NCI-H226 (cell line): ENCODE measurements at regions not wholly inside any gene's neighbourhood (a gene's known extent, or its start where the extent isn't known, plus 50 kb on each side); places are given as distances from the start of the nearest gene placed in this dataset.

Experiments used
- DNase-seq: peaks from one replicate; pipeline ENCODE4 v3.0.0-alpha.2; 2015

DNA sequence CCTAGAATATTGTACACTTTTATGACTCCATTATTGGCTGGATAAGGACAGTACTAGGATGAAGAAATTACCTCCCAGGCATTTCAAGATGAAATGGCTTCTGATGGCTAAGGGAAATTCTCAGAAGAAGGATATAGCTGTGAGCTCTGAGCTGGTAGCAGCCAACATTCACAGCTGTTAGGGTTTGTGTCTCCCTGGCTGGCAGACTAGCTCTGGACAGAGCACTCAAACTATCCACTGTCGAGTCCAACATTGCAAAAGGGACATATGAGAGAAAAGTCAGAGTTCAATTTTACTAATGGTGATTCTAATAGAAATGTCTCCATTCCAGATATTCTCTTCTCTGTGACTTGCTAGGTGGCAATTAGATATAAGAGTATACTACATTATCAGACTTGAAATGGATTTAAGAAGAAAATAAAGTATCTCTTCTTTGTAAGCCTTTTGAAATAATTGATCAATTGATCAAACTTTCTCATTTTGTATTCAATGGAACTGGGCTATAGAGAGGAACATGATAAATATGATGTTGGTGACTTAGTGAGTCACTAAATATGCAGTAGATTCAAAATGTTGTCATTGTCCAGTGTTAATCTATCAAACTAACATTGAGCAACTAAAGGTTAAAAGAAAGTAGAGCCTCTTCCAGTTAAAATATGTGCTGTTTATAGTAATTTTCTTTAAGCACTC, 1920.3 kb downstream of the SUCLG1 start:
- no peak for DNase-seq

GRCh38 chr2:82528288-82528687, 1930.8 kb downstream of the SUCLG1 start:
- DNase-seq = no peak

DNA sequence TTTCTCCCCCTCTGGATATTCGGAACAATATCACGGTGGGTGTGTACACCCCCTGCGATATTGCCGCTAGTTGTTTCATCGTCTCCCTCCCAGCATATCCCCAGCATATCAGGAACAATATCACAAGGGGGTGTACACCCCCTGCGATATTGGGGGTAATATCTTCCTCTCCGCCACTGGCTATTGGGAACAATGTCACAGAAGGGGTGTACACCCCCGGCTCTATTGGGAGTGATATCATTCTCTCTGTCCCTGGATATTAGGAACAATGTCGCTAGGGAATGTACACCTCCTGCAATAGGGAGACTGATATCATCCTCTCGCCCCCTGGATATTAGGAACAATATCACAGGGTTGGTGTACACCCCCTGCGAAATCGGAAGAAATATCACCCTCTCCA, 1932.0 kb downstream of the SUCLG1 start:
- DNase-seq = no peak

DNA sequence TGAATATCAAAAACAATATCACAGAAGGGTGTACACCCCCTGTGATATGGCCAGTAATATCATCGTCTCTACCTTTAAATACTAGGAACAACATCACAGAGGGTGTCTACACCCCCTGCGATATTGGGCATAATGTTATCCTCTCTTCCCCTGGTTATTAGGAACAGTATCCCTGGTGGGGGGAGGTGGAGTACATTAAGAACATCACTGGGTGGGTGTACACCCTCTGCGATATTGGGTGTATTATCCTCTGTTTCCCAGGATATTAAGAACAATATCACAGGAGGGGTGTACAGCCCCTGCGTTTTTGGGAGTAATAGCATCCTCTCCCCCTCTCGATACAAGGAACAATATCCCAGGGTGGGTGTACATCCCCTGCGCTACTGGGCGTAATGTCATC, 1932.8 kb downstream of the SUCLG1 start:
- DNase-seq = no peak

GRCh38 chr2:82525744-82526143, 1933.3 kb downstream of the SUCLG1 start:
- no peak for DNase-seq

DNA sequence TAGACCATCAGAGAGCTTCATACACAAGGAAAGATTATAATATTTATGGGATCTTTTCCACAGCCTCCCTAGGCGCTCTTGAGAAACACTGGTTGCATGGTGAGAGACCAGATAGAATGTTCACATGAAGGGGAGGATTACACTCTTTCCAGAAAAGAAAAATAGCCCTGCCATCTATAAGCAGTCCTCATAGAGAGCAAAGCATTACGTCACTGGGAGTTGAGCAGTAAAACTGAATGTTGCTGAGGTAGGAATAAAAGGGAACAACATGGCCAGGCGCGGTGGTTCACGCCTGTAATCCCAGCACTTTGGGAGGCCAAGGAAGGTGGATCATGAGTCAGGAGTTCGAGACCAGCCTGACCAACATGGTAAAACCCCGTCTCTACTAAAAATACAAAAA, 1934.3 kb downstream of the SUCLG1 start:
- no peak for DNase-seq

DNA sequence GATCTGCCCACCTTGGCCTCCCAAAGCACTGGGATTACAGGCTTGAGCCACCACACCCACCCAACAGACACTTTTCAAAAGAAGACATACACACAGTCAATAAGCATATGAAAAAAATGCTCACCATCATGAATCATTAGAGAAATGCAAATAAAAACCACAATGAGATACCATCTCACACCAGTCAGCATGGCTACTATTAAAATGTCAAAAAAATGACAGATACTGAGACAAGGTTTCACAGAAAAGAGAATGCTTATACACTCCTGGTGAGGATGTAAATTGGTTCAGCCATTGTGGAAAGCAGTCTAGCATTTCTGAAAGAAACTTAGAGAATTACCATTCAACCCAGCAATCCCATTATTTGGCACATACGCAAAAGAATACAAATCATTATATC, 1947.2 kb downstream of the SUCLG1 start:
- no peak for DNase-seq

DNA sequence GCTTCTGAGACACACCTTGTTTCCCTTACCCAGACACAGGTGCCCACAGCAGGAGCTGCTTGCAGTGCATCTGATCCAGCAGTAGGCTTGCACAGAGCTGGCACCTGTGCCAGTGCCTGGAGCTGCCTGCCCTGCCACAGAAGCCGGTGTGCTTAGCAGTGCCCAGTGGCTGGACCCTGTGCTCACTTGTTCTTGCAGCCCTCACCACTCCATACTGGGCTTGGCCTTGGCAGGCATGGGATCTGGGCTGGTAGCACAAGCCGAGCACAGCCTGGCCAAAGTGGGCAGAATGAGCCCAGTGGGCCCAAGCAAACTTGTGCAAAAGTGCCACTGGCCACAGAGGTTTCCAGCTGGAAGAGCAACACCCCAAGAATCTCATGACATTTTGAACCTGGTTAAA, 1950.4 kb downstream of the SUCLG1 start:
- no peak for DNase-seq

- no peak for DNase-seq
Measured at GRCh38 chr2:82507657-82508056, 1951.4 kb downstream of the SUCLG1 start.

DNA sequence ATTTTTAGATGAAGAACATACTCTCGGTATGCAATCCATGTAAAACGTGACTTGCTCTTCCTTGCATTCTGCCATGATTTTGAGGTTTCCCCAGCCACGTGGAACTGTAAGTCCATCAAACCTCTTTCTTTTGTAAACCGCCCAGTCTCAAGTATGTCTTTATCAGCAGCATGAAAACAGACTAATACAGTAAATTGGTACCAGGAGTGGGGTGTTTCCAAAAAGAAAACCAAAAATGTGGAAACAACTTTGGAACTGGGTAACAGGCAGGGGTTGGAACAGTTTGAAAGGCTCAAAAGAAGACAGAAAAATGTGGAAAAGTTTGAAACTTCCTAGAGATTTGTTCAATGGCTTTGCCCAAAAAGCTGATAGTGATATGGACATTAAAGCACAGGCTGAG, 1957.9 kb downstream of the SUCLG1 start:
- no peak for DNase-seq

GRCh38 chr2:82498777-82499443, 1960.2 kb downstream of the SUCLG1 start:
- DNase-seq = no peak

- DNase-seq = no peak
Measured at GRCh38 chr2:82494739-82495138, 1964.3 kb downstream of the SUCLG1 start.

DNA sequence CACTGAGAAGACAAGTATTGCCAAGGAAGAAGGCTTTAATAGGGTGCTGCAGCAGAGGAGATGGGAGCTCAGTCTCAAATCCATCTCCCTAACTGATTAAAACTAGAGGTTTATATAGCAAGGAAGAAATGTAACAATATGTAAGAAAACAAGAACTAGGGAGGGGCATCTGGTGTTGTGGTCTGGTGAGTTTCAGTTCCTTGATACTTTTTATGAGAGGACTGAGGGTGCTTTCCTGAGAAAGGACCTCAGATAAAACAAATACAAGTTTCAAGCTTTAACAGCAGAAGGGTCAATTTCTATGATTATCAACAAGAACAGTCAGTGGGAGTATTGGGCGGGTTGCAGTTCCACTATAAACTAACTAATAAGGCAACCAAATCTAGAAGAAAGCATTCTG, 1967.5 kb downstream of the SUCLG1 start:
- DNase-seq = no peak

DNA sequence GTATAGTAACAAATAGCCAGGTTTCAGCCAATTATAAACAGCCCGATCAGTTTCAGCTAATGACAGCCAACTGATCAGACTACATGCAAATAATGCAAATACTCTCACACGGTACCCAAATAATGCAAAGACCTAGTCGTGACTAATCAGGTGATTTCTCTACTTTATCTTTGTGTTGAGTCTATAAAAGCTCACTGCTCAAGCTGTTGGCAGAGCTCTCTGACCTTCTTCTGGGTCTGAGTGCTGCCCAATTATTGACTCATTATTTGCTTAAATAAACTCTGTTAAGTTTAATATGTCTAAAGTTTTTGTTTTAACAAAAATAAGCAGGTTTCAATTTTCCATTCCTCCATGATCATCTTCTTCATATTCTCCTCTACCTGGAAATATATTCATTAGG, 1971.7 kb downstream of the SUCLG1 start:
- DNase-seq = no peak

DNA sequence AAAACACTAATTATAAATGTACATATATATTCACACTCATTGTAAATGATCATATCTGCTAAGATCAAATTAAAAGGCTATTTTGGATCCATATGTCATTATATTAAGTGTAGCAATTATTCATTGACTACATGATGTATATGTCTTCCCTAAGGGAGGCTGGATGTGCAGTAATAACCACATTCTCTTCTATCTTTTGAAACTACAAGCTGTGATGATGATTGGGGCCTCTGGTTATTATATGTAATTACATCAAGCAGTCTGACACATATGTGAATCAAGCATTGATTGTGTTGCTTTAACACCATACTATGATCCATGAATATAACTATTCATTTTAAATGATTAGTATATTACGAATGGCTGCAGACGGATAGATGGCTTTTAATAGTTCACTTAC, 1973.4 kb downstream of the SUCLG1 start:
- no peak for DNase-seq

GRCh38 chr2:82481207-82481606, 1977.9 kb downstream of the SUCLG1 start:
- DNase-seq = no peak

GRCh38 chr2:82478641-82479040, 1980.4 kb downstream of the SUCLG1 start:
- DNase-seq = no peak

DNA sequence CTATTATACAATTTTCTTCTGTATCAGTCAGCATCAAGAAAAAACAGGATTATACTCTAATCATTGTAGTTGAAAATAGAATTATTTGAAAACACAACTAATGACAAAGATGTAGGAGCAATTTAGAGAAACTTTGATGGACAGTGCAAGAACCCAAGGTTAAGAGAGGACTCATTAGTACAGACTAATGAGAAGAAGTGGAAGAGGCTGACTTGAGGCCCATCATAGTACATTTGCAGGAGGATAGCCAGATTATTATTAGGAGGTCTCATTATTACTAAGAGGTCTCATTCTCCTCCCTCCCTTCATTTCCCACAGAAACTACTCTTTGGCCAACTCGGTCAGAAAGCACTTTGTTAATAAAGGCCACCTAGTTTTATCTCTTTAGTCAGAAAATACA, 1983.0 kb downstream of the SUCLG1 start:
- DNase-seq = no peak

DNA sequence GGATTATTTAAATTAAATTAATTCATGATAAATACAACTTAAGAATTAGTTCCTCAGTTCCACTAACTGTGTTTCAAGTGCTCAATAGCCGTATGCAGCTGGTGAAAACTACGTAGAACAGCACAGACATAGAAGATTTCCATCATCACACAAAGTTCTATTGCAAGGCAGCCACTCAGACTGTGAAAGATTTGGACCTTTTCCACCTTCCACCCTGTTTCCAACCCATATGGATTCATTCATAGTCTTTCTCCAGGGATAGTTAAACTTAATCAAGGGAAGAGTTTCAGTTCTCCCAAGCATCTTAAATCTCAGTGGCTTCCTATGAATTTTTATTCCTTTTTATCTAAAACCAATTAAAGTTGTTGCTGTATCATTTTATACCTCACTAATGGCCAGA, 2030.8 kb downstream of the SUCLG1 start:
- no peak for DNase-seq

- no peak for DNase-seq
Measured at GRCh38 chr2:82412021-82412420, 2047.1 kb downstream of the SUCLG1 start.

GRCh38 chr2:82411071-82411470, 2048.0 kb downstream of the SUCLG1 start:
- DNase-seq = no peak

GRCh38 chr2:82395531-82395930, 2063.5 kb downstream of the SUCLG1 start:
- DNase-seq = no peak

DNA sequence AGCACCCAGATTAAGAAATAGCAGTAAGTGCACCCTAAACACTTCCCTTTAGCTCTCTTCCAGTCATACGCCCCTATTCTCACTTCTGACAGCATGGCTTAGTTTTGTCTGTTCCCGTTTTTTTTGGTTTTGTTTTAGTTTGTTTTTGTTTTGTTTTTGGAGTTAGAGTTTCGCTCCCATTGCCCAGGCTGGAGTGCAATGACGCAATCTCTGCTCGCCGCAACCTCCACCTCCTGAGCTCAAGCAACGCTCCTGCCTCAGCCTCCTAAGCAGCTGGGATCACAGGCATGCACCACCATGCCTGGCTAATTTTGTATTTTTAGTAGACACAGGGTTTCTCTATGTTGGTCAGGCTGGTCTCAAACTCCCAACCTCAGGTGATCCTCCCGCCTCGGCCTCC, 2067.7 kb downstream of the SUCLG1 start:
- no peak for DNase-seq

DNA sequence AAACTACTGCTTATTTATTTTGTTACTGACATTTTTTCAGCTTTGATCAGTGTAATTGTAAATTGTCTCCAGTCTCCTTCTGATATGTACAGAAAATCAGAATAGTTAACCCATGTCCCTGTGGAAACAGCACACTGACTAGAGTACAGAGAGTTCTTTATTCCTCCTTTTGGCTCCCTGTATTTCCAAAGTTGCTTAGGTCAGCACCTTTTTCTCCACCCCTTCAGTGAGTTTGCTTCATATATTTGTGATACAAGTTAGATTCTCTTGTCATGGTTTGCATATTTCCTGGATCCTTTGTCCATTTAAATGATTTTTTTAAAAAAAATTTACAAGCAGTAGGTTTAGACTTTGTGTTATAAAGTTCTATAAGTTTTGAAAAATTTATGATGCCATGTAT, 2051.1 kb upstream of the LRRTM1 start:
- DNase-seq = no peak

DNA sequence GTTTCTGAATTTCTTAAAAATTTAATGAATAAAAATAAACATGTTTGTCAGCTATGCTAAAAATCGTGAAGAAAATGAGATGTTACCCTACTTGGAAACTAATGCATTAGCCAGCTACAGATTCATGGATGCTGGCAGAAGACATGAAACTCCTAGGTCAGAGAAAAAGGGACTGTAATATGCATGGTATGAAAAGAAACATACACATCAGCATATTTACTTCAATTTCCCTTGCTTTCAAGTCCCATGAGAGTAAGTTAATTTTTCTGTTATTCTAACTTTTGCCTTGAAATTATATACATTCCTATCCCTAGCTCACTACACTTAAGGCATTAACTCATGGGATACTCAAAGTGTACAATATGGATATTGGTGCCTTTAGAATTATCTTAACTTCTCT, 2041.4 kb upstream of the LRRTM1 start:
- DNase-seq = no peak
